ENCODE measurements at regions not wholly inside any gene's neighbourhood (a gene's known extent, or its start where the extent isn't known, plus 50 kb on each side); places are given as distances from the start of the nearest gene placed in this dataset.

DNA sequence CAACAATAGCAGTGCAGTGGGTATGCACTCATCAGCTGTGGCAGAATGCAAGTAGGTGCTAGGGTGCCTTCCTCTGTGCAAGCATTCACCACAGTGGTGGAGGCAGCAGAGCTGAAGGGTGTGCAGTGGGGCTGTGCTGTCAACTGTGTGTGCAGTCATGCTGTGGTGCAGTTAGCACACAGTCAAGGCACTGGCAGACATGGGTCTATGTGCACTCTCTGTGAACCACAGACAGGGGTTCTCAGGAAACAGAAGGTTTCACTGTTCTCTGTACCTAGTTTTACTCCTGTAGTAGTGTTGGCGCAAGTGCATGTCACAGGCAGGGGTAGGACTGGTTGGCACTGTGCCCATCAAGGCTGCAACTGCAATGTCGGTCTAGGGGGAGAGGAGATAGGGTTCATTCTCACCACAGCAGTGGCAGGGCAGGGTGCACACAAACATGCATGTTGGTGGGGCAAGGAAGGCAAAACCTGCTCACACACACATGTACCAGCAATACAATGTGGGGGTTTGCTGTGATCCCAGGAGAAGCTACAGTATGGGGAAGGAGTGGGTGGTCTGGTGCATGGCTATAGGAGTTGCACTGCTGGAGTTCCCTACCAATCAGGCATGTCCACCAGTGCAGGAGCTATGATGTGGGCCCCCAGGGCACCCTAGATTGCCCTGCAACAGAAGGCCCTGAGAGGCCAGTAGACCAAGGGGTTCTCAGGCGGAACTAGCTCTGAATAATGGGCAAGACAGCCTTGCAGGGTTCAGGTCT lies 242.7 kb upstream of the DDX18 start:
- intact Hi-C loops (cut with DNase I; ENCODE audit: low total_unique reads) = no loop called here
- no peak for DNase-seq (ENCODE audit: low spot score in 2 of 2)
- Histone ChIP-seq H3K9me3 (peaks cover 0 to 6% of the 10 kb centered on the region in 2 donors), H3K4me1 (no peaks in the 10 kb centered on the region), H3K27ac (no peak overlapping the region), H3K4me3 (no peak overlapping the region), H3K36me3 (no peaks in the 10 kb centered on the region), H3K27me3 (no peaks in the 10 kb centered on the region)
- TF ChIP-seq CTCF (IDR thresholded peaks at IDR 0.05) = no peak
- TF ChIP-seq POLR2AphosphoS5 (IDR thresholded peaks at IDR 0.05) = no peak
- no peak for TF ChIP-seq POLR2A (IDR thresholded peaks at IDR 0.05)

GRCh38 chr2:117587310-117587709 lies 227.2 kb upstream of the DDX18 start:
- Histone ChIP-seq H3K27ac (no peak overlapping the region), H3K4me3 (no peak overlapping the region), H3K4me1 (no peaks in the 10 kb centered on the region), H3K36me3 (no peaks in the 10 kb centered on the region), H3K27me3 (no peaks in the 10 kb centered on the region), H3K9me3 (peaks cover 0 to 12% of the 10 kb centered on the region in 2 donors)
- no peak for DNase-seq (ENCODE audit: low spot score in 2 of 2)
- intact Hi-C loops (cut with DNase I; ENCODE audit: low total_unique reads) = loop anchor here (5.0 kb wide), 1 partner anchor 1415 kb away; no protein-coding TSS in a partner anchor
- TF ChIP-seq POLR2A (IDR thresholded peaks at IDR 0.05) (no peak), POLR2AphosphoS5 (IDR thresholded peaks at IDR 0.05) (no peak), CTCF (IDR thresholded peaks at IDR 0.05) (no peak)

GRCh38 chr2:117603060-117603459 lies 211.4 kb upstream of the DDX18 start:
- intact Hi-C loops (cut with DNase I; ENCODE audit: low total_unique reads) = no loop called here
- Histone ChIP-seq H3K27me3 (no peaks in the 10 kb centered on the region), H3K27ac (no peak overlapping the region), H3K4me1 (no peaks in the 10 kb centered on the region), H3K36me3 (no peaks in the 10 kb centered on the region), H3K9me3 (no peaks in the 10 kb centered on the region), H3K4me3 (no peak overlapping the region)
- TF ChIP-seq CTCF (IDR thresholded peaks at IDR 0.05) = no peak
- no peak for TF ChIP-seq POLR2AphosphoS5 (IDR thresholded peaks at IDR 0.05)
- DNase-seq (ENCODE audit: low spot score in 2 of 2) = no peak

DNA sequence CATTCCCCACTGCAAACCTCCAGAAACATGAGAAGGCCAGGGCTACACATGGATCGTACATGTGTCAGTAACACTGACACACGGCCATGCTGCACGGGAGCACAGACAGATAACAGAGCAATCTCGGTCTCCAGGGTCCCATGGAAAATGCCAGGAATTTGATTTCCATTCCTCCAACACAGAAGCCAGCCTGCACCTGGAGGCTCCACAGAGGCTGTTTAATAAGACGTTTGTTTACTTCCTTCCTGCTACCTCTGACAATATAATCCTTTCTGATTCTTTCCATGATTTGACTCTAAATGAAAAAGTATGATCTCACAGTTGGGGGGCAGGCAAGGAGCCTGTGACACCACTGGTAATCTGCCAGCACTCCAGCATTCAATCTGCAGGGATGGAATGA lies 210.9 kb upstream of the DDX18 start:
- H3K4me3 ChIP-seq = no peak overlapping the region
- H3K4me1 ChIP-seq = no peaks in the 10 kb centered on the region
- no peak for DNase-seq (ENCODE audit: low spot score in 2 of 2)
- H3K27me3 ChIP-seq = no peaks in the 10 kb centered on the region
- H3K9me3 ChIP-seq = no peaks in the 10 kb centered on the region
- H3K36me3 ChIP-seq = no peaks in the 10 kb centered on the region
- H3K27ac ChIP-seq = no peak overlapping the region
- TF ChIP-seq POLR2A (IDR thresholded peaks at IDR 0.05) (no peak), CTCF (IDR thresholded peaks at IDR 0.05) (no peak), POLR2AphosphoS5 (IDR thresholded peaks at IDR 0.05) (no peak)
- intact Hi-C loops (cut with DNase I; ENCODE audit: low total_unique reads) = no loop called here

GRCh38 chr2:117607202-117607601 lies 207.3 kb upstream of the DDX18 start:
- no peaks in the 10 kb centered on the region for H3K36me3 ChIP-seq
- no peak for DNase-seq (ENCODE audit: low spot score in 2 of 2)
- TF ChIP-seq POLR2AphosphoS5 (IDR thresholded peaks at IDR 0.05) (no peak), POLR2A (IDR thresholded peaks at IDR 0.05) (no peak), CTCF (IDR thresholded peaks at IDR 0.05) (no peak)
- H3K9me3 ChIP-seq = no peaks in the 10 kb centered on the region
- H3K27me3 ChIP-seq = no peaks in the 10 kb centered on the region
- H3K4me3 ChIP-seq = no peak overlapping the region
- H3K27ac ChIP-seq = no peak overlapping the region
- H3K4me1 ChIP-seq = no peaks in the 10 kb centered on the region
- intact Hi-C loops (cut with DNase I; ENCODE audit: low total_unique reads) = no loop called here
